ENCODE measurements at regions not wholly inside any gene's neighbourhood (a gene's known extent, or its start where the extent isn't known, plus 50 kb on each side); places are given as distances from the start of the nearest gene placed in this dataset.

DNA sequence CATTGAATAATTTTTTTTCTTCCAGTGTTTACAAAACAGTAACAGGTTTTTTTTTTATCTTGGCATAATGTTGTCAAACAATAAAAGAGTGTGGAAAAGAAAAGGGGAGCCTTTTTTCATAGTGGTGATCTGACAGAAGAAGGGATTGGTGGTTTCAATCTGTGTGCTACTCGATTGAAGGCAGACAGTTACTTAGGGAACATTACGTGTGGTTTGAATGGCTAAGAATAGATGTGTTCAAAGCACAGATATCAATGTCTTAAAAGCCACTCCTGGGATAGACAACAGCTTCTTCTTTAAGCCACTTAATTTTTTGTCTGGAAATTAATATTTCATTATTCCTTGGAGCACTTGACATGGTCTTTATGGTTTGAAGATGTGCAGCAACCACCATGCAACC is 558.6 kb upstream of the ADGRL2 start:
- no peak for DNase-seq

DNA sequence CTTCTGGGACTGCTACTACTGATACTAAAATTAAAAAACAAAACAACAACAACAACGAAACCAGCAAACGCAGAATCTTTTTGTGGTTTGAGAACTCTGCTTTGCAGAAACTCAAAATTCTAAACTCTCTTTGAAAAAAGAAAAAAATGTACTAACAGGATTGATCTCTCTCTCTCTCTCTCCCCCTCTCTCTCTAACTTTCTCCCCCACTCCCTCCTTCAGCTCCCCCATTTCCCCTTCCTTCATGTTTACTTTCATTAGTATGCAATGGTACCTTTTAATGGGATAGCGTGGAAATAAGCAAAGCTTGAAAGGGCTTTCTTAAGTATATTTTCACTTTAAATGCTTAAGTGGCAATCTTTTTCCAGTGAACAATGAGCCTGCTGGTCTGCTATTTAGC is 562.6 kb upstream of the ADGRL2 start:
- DNase-seq: no peak

DNA sequence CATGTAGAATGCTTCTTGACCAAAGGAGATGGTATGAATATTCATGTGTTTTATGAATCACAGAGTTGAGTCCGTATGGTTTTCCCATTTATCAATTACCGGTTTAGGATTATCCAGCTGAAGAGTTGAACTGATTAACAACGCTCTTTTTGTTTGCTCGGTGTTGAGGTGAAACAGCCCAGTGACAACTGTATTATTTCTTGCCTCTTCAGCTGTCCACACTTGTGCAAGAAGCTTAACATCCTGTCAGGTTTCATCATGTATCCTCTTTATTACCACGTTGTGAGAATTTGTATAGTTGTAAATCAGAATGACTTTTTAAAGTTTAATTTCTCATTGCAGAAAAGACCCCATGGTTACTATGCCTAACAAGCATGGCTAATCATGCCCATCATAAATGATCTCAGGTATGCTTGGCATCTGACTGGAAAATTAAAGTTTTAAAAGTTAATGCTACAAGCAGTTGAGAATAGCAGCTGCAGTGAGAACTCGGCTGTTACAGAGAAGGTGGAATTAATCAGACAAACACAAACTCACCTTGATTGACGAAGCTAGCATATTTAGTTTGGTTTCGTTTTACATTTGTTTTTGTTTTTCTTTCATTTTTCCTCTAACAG is 563.2 kb upstream of the ADGRL2 start:
- DNase-seq: peak in 1 of 2 donors; percentile 5

DNA sequence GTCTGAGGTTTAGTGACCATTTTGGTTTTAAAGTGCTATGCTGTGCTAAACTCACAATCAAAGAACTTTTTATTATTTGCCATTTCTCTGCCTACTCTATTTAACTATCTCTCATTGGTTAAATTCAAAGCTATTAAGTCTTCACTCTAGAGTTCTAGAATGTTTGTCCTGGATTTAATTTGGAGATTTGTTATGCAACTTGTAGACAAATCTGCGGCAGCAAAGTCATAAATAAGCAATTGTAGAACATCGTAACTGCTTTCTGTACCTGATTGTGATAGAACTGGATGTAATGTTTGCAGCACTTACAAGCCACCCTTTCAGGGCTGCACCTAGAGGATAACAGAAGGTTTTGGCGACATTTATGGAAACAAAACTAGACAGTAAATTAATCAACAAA is 566.5 kb upstream of the ADGRL2 start:
- DNase-seq: no peak

DNA sequence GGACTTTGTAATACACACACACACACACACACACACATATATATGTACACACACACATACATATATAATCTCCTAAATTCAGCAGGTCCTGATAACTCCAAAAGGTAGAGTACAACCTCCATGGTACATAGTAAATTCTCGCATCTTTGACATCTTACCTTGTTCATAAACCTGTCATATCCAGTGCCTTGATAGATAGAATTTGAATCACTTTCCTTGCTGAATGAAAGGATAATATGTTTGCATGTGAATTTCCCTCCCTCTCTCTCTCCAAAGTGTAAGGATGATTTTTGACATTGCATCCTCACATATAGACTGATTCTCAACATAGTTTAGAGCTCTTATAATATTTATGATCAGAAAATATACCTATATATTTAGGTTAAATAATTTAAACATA is 567.1 kb upstream of the ADGRL2 start:
- DNase-seq: no peak

DNA sequence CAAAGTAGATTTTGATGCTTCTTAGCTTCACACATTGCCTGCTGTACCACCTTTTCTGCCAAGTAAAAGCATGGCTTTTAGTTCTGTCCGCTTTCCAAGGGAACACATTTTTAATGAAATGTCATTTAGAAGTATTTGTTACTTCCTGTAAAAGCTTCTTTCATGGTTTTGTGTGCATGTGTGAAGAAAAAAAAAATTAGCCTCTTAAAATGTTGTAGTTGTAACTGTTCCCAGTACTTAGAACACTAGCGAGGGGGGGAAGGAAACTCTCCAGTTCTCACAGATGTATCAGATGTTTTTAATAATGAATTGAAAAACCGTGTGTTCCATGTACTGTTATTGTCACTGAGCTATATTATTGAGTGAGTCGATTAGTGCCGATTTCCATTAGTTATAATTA is 568.3 kb upstream of the ADGRL2 start:
- no peak for DNase-seq

DNA sequence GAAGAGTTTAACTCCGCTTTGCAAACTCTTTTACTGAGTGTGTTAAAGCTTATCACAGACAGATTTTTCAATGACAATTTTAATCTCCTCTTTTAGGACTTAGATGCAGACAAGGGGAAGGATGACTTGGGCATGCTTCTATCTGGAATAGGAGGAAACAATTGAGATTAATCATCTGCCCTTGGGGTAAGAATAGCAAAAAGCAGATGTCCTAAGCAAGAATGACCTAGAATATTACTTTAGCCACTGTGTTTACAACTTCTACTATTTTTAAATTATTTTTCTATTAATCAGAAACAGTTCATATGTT is 569.0 kb upstream of the ADGRL2 start:
- no peak for DNase-seq

DNA sequence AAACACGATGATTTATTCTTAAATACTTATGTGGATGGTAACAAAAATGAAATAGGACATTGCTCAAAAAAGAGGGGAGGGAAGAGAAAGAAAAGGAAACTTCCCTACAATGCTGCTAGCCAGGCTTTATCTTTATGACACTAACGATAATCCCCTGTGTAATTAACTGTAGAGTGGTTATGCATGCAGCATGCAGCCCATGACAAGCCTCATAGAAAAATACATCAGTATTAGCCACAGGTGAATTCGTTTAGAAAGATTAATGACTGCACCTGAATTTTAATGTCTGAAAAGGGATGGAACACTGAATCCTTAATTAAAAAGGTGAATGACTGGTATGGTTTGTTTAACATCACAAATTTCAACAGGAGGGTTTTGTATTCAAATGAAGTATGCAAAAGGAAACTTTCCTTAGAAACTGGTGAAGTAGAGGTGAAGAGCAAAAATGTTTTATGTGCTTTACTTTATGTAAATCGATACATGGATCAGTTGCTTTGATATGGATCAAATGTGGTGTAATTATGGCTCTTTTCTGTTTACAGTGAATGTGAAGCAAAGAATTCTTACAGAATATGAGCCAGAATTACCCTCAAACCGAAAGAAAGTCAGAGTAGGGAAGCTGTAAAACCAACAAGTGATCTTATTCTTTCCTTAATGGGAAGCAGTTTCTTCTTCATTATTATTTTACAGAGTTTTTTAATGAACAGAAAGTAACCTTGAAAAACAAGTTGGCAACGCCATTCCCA is 569.6 kb upstream of the ADGRL2 start:
- DNase-seq: no peak

DNA sequence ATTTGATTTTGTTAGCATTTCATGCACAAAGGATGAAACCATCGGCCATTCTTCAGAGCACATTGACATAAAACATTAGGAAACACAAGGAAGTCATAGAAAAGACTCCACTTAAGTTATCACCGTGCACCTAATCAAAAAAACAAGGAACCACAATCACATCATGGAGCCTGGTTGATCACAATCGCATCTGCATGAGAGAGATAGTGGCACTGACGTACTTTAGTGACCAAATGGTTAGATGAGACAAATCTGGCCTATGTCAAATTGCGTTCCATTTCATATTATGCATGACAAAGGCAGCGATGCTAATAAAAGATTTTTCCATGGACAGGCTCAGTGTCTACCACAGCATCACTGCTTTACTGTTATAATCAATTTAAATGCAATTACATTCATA is 571.8 kb upstream of the ADGRL2 start:
- no peak for DNase-seq

DNA sequence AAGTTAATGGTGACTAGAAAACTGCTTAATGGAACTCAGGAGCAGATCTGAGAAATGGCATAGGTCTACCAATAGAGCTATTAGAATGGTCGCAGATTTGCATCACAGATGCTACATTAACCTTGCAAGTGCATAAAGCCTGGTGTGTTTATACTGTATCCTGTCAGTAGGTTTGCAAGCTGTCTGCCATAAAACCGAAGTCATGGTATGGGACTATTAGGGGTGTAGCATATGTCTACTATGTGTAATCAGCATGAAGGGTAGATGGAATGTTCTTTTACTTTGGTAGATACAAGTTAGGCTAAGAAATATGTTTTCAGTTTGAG is 574.2 kb upstream of the ADGRL2 start:
- DNase-seq: no peak

DNA sequence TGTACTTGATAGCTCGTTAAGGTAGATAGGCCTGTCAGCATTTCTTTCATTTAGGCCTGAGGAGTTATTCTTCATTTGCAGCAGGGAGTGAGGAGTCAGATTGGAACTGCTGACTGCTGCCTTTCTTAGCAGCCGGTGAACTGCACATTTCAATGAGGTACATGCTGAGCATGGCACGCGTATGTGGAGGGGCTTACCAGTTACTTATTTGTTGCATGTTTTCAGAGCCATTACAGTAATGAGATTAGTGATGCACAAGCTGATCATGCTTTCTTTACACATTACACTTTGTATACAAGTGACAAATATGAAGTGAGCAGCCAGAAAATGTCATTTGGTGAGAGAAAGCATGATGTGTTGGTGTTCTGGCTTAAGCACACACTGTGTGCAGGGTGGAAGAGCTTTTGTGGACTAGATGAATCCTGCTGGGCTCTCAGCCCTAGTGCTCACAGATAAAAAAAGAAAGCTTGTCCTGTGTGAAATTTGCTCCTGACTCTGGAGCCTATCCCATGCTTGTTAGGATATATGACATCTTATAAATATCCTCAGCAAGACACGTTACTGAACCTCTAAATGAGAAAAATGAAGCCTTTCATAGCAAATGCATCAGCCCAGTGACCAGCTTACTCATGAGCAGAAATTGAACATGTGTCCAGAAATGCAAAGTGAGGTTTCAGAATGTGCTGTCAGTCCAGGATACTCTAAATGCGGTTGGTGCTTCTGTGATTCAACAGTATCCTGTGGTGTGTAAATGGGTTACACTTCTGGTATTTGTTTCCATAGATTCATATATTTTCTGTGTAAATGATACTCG is 574.7 kb upstream of the ADGRL2 start:
- no peak for DNase-seq

DNA sequence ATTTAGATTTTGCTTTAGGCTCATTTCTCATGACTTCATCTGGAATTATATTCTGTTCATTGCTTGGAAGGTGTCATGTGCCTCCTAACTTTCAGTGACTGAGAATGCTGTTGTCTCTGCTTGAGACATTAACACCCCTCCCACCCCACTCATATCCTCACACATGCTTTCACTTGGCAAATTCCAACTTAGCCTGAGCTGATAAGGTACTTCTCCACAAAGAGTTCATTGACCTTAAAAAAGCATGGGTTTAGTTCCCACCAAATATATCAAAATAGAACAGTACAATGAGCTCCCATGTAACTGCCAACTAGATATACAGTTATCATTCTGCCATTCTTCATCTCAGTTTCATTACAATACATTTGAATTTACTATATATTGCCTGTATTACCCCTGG is 576.5 kb upstream of the ADGRL2 start:
- DNase-seq: no peak

DNA sequence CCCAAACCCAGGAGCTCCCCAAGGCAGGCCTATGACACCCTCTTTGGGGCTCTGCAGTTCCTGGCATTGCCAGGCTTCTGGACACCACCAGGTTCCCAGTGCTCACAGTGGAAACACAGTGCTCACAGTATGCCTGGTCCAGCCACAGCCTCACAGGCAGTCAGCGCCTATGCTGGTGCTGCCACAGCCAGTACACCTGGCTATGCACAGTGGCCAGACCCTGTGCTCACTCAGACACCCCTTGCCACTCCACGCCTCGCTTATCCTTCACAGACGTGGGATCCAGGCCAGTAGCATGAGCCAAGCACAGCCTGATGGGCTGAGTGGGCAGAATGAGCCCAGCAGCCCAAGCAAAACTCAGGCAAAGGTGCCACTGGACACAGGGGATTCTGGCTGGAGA is 579.2 kb upstream of the ADGRL2 start:
- DNase-seq: no peak

DNA sequence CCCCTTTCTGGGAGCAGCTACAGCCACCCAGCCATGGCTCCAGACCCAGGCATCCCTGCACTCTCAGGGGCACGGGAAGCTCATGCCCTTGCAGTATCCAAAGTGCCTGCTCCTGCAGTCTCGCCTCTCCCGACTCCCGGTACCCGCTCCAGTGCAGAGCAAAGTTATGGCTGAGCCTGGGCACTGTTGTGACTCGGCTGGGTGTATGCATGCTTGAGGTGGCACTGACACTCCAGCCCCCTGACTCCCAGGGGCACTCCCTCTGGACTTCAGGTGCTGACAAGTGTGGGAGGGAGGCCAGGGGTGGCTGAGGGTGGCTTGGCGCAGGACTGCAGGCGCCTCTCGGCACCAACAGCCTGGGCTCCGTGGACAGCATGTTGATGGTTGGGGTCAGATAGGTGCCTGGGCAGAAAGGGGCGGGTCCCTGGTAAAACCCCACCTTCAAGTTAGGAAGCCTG is 580.1 kb upstream of the ADGRL2 start:
- DNase-seq: no peak

DNA sequence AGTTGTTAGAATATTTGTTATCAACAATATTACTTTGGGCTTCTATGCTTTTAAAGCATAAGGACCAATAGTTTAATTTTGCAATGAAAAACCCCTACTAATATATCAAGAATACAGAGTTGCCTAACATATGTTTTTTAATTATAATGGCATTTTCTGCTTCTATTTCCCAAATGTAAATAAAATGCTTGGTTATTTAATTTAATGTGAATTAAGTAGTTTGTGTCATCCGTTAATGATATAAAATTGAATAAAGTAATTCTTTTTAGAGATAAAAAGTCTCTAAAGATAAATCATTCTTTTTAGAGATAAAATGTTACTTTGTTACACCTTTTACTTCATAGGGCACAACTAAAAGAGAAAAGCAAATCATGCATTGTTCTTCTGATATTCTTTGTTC is 583.7 kb upstream of the ADGRL2 start:
- DNase-seq: no peak

DNA sequence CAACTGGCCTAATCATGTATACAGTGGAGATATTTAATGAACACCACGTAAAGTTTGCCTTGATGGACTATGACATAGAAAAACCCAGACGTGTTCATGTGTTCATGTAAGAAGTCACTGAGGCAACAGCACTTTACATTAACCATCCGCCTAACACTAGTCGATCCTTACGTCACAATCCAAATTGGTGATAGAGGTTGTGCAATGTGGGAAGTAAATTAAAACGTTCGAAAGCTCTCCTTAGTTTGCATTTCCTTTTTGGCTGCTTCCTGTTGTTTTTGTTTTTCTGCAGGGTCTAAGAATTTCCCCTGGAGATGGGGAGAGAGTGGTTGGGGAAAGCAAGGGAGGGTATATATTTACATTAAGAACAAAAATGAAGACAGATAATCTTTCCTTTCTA is 587.5 kb upstream of the ADGRL2 start:
- peak; percentile 6 to 18 for DNase-seq

DNA sequence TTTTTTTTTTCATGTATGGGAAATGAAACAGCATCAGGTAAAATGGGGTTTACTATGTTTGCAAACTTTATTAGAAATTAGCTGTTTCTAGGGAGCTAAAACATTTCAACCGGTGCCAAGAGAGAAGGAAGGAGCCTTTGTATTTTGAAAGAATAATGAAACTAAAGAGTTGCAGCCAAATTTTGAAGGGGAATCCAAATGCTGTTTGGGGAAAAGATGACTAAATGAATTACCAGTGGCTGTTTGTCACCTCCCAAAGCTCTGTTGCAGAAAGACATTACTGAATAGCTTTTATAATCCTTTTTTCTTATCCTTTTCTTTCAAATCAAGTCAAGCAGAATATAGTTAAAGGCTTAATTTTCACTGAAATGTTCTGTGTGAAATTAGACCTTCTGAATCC is 591.3 kb upstream of the ADGRL2 start:
- no peak for DNase-seq

DNA sequence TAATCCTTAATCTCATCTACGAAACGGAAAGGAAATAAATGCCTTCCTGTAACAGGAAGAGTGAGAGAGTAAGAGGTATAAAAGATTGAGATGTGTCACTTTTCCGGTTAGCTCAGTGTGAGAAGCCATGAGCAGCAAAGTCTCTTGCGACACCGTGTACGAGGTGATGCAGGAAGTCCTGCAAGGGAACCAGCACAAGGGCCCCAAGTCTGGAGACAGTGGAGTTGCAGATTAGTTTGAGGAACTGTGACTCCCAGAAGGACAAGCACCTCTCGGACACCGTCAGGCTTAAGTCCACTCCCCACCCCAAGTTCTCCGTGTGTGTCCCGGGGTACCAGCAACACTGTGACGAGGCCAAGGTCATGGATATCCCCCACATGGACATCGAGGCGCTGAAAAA is 592.3 kb upstream of the ADGRL2 start:
- DNase-seq: peak; percentile 40 to 49

DNA sequence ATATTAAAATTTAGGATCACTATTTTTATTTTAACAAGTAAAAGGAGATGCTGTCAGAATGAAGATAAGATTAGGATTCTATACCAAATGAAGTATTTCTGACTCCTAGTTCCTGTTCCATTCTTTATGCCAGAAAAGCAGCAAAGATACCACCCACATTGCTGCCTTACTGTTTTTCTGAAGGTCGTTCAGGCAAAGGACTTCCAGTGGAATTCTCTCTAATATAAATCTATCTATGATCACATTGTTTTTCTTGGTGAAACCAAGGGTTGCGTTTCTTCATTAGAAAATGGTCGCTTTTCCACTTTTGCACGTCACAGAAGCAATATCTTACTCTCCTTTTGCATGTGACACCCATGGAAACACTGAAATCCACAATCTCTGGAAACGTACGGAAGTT is 594.8 kb upstream of the ADGRL2 start:
- no peak for DNase-seq

DNA sequence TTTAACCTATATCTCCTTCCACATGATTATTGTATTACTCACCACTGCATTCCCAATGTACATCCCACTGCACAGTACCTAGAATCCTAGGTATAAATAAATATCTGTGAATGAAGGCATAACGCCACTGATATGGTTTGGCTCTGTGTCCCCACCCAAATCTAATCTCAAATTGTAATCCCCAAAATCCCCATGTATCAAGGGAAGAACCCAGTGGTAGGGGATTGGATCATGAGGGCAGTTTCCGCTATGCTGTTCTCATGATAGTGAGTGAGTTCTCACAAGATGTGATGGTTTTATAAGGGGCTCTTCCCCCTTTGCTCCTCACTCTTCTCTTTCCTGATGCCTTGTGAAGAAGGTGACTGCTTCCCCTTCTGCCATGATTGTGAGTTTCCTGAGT is 599.0 kb upstream of the ADGRL2 start:
- DNase-seq: no peak

DNA sequence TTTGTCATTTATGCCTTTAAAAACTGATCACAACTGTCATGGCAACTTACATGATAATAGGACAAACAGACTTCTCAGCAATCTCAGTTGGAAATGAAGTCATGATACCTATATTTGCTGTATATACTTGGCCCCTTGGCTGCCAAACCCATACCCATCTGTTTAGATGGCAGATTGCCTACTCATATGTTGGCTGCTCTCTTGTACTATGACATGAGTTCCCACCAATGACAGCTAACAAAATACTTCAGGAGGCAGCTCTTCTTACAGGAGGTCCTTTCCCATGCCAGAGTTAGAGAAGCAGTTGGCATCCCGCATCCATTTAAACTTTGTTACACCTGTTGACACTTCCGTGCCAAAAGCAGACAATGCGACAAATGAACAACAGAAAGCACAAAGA is 603.1 kb upstream of the ADGRL2 start:
- no peak for DNase-seq

DNA sequence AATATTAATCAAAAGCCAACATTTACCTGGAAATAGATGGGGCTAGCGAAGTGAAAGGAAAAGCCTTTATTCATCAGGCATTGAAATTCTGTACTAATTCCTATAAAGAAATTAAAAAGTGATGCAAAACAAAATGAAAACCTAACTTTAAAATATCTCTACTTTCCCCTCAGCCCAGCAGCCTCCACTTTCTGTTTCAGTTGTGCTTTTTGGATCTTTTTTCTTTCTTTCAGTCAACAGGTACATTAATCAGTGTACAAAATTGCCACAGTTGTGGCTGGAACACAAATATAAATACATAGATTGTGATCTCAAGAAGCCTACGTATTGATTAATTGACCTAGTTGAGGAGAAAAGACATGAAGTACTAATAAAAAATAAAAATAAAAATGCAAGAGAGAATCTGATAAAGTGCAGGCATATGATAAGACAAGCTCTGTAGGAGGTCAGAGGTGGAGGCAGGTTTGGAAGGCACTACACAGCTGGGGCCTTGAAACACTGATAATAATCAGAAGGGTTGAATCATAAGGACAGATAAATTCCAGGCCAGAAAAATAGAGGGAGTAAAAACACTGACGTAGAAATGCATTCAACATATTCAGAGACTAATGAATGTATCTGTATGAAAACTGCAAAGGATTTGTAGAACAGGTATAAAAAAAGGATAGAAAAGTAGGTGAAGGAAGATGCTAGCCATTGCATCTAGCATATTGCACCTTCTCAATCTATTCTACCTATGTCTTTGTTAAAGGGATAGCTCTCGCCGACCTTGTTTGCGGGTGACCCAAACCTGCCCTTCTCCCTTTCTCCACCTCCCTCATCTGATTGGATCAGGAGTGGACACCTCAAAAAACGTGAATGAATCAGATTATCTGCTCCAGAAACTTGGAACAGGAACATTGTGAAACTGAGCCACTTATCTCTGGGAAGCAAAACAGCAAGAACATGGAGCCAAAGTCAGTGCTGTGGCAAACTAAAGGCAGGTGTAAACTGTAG is 607.8 kb upstream of the ADGRL2 start:
- DNase-seq: no peak

DNA sequence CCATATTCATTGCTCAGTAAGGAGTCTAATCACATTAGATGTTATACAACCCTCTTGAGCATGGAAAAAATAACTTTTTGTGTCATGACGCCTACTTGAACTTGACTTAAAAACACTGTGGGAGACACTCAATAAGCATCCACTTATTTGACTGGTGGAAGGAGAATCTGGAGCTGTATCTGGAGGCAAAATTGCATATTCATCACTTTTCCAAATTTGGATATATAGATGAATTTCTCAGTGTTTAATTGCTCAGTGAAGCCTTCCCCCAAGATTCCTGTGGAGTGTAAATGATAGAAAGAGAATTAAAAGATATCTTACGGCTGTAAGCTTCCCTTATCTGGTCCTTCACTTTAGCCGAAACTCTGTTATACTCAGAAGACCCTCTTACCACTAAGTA is 610.7 kb upstream of the ADGRL2 start:
- no peak for DNase-seq
